NCI-H187 (cell line): ENCODE measurements at regions not wholly inside any gene's neighbourhood (a gene's known extent, or its start where the extent isn't known, plus 50 kb on each side); places are given as distances from the start of the nearest gene placed in this dataset.
A peak's percentile ranks its signal among the peaks of the same experiment; 100 is the strongest.

Experiments used
- DNase-seq, 2 experiments: peaks; one replicate each; lab custom pipeline; 2025; lab: John Stamatoyannopoulos, UW

GRCh38 chr5:54676481-54677340 is 159.2 kb downstream of the SNX18 start:
- DNase-seq: no peak

GRCh38 chr5:54673523-54674225 is 156.1 kb downstream of the SNX18 start:
- DNase-seq: no peak

- no peak for DNase-seq
Observed at GRCh38 chr5:54672871-54673270, 155.3 kb downstream of the SNX18 start.

DNA sequence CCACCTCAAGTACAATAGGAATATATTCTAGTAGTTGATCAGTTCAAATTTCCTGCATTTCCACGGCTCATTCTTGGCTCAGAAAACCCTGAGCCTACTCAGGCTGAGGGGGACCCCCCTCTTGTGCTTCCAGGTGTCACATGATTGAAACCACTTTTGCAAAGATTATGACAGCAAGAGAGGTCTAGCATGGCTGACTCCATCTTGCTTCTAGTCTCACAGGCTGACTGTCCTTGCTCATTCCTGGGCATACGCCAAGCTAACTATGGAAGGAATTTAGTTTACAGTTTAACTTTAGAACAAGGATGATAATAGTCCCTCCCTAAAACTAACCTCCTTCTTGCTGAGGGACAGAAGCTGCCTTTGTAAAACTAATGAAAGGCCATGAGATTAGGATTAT is 154.1 kb downstream of the SNX18 start:
- no peak for DNase-seq

DNA sequence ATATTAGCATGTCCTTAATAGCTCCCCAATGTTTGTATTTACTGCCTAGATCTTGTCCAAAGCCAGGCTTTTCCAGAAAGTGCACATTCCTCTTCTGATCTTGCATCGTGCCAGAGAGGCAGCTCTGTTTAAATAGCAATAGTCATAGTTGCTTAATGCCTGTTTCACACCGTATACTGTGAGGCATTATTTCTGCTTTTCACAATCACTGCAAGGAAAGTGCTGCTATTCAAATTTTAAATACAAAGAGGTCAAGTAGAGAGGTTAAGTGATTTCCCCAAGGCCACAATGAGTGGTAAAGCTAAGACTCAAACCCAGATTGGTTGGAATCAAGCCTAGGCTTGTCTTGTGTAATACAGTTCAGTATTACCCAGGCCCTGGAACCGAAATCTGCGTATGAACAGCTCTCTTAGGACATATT is 153.6 kb downstream of the SNX18 start:
- no peak for DNase-seq

DNA sequence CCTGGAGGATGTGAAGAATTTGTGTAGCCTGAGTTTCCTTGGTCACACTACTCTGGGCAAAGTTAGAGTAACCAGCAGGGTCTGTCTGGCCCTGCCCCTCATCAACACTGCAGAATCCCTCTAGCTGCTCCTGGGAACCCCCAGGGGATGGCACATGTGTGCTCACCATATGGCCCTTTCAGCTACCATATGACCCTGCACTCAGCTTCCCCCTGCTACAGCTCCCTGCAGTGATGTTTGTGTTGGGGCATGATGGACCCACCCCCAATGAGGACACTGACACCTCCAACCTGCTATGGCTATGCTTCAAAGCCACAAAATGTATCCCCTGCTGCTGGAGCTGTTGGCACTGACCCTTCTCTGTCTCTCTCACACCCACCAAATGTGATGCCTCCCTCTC is 152.7 kb downstream of the SNX18 start:
- no peak for DNase-seq

DNA sequence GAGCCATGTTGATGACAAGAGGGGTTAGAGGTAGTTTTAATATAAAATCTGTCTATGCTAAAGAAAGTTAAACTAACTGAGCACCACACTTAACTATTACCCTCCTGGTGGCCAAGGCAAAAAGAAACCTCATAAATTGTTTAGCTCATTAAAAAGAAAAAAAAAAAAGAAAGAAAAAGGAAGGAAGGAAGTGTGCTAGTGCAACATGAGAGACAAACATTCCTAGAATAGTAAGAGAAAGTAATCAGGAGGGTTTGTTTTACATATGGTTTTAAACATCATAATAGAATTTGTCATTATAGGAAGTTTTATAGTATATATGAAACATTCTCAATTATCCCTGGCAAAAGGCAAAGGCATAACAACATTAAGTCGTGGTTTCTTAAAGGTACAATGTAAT is 152.3 kb downstream of the SNX18 start:
- DNase-seq: no peak

GRCh38 chr5:54669285-54669684 is 151.7 kb downstream of the SNX18 start:
- DNase-seq: no peak

GRCh38 chr5:54668096-54668495 is 150.5 kb downstream of the SNX18 start:
- DNase-seq: no peak

DNA sequence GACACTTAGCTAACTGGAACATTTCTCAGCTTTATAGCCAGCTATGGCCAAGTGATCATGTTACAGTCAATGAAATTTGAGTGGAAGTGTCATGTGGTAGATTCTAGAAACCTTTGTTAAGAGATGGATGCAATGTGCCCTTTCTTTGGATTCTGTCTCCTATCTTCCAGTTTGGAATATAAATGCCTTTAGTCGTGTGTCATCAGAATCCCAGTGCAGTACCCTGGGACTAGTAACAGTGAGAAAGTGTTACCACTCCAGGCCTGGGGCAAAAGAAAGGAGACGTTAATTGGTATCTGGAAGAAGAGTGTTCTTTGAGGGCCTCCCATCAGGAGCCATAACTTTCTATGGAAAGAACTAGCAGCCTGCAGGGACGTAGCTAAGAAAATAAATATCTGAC is 149.6 kb downstream of the SNX18 start:
- DNase-seq: no peak

- DNase-seq: no peak
Observed at GRCh38 chr5:54663866-54664265, 146.3 kb downstream of the SNX18 start.

DNA sequence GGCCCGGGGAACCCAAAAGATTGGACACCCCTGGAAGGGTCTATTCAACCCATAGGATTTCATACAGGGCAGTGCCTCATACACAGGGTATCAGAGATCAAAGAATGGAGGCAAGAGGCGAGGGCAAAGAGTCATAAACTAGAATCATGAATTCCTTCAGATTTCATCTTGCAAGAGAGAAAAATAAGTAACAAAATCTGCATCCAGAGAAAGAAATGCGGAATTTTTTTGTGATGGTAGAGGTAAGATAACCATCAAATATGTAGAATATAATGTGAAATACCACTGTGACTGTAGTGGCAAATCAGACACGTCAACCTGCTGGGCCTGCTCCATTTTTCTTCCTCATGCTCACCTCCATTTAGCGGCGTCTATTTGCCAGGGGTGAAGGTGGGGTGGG is 143.6 kb downstream of the SNX18 start:
- DNase-seq: no peak

DNA sequence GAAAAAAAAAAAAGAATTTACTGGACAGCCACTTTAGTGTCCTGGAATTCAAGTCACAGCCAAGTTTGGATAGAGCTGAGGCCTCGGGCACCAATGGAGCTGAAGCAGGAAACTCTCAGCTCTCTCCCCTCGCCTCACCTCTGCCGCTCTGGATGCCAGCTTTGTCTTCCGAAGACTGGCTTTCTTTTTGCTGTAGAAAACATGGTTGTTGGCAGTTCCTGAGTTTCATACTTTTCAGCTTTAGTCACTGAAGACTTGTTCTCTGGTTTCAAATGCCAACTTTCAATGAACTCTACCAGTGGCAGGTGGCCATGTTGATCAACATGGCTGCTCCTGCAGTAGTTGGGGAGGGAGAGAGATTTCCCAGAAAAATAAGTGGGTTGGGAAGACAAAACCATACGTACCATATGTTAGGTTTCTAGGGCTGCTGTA is 142.2 kb downstream of the SNX18 start:
- no peak for DNase-seq

GRCh38 chr5:54658010-54658409 is 140.5 kb downstream of the SNX18 start:
- DNase-seq: no peak

DNA sequence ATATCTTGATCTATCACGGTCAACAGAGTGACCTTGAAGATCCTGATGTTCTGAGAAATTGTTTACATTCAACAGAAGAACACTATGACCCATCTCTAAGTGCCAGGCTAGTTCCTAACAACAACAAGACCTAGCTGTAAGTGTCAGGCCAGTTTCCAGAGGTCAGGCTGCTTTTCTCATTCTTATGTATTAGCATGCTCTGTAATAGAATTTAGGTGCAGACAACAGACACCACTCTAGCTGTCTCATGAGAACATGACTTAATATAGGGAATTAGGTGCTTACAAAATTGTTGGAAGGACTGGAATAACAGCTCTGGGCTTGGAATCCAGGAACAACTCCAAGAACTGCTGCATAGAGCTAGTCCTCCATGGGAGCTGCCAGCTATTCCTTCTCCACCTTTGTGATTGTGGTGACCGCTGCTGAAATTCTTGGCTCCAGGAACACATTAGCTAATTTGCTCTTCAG is 138.7 kb downstream of the SNX18 start:
- no peak for DNase-seq

- no peak for DNase-seq
Observed at GRCh38 chr5:54655761-54656160, 138.2 kb downstream of the SNX18 start.

GRCh38 chr5:54655266-54655665 is 137.7 kb downstream of the SNX18 start:
- no peak for DNase-seq

DNA sequence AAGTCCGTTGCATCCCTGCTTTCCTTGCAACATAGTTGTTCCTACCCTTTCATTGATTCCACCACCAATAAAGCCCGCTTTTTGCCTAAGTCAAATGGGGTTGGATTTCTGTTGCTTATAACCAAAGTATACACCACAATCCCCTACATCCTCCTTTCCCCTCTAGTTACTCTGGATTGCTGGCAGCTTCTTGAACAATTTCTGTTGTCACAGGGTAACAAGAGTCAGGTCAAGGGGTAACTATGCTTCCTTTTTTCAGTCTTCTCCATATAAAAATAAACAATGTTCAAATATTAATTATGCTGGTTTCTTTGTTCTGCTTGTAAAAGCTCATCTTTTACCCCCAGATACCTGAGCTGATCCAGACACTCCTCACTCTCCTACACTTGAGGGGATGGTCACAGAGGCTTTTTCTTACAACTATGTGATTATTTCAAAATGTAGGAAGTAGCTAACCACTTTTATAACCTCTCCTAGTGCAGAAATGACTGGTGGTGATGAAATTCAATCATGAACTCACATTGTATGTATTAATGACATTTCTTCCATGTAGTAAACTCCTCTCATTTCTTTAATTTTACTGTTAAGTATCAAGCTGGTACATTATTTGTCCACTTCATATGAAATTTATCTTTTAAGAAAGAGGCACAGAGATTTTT is 136.5 kb downstream of the SNX18 start:
- no peak for DNase-seq

- DNase-seq: no peak
Observed at GRCh38 chr5:54651482-54652076, 134.0 kb downstream of the SNX18 start.

DNA sequence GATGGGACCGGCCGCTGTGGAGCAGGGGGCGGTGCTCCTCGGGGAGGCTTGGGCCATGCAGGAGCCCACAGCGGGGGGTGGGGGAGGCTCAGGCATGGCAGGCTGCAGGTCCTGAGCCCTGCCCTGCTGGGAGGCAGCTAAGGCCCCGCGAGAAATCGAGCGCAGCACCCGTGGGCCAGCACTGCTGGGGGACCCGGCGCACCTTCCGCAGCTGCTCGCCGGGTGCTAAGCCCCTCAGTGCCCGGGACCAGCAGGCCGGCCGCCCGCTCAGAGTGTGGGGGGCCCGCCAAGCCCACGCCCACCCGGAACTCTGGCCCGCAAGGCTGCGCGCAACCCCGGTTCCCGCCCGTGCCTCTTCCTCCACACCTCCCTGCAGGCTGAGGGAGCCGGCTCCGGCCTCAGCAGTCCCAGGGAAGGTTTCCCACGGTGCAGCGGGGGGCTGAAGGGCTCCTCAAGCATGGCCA is 131.5 kb downstream of the SNX18 start:
- no peak for DNase-seq

DNA sequence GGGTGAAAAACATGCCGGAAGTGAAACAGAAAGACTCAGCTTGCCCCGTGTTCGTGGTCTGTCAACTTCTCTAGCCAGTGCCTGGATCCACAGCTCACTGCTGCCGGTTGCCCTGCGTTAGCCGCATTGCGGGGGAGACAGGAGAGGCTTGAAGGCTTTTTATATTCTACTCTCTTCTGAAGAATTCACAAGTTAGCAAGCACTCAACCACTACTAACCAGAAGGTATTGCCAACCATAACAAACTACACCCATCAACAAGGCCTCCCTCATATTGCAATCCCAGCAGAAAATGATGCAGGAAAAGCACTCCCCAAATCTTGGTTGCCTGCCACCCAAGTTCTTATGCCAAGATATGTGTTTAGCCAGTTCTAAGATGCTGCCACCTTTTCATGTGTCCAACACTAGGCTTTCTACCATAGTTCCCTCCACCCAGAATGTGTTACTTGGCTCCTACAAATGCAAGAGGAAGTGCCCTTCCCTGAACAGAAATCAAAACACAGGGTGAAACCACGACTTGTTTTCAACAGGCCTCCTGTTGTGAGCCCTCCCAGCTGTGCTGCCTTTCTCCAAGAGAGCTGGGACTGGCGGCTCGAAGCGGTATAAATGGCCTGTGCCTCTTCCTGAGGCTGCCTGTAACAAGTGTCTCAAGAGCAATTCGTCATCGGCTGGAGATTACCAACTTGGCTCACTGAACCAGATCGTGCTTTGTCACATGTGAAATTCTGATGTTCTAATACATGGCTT is 129.0 kb downstream of the SNX18 start:
- DNase-seq: peak; percentile 45 to 56
